Superior temporal gyrus (tissue), 1 donor: ENCODE measurements at regions not wholly inside any gene's neighbourhood (a gene's known extent, or its start where the extent isn't known, plus 50 kb on each side); places are given as distances from the start of the nearest gene placed in this dataset.

Experiments used
- DNase-seq: peaks from one replicate; pipeline ENCODE4 v3.0.0-alpha.2; 2016; ENCODE audit errors: extremely low spot score

GRCh38 chr3:146308682-146309081 is 57.8 kb upstream of the PLSCR4 start:
- DNase-seq = no peak

- DNase-seq = no peak
These were observed 57.3 kb upstream of the PLSCR4 start for GRCh38 chr3:146308222-146308621.

- no peak for DNase-seq
These were observed 56.5 kb upstream of the PLSCR4 start for GRCh38 chr3:146307456-146307725.

- DNase-seq = no peak
These were observed 56.0 kb upstream of the PLSCR4 start for GRCh38 chr3:146306656-146307455.

- DNase-seq = no peak
These were observed 55.0 kb upstream of the PLSCR4 start for GRCh38 chr3:146305808-146306423.

- DNase-seq = no peak
These were observed 49.9 kb upstream of the PLSCR4 start for GRCh38 chr3:146300768-146301167.
